Femur (tissue), 1 donor: ENCODE measurements at regions not wholly inside any gene's neighbourhood (a gene's known extent, or its start where the extent isn't known, plus 50 kb on each side); places are given as distances from the start of the nearest gene placed in this dataset.
"Not testable (repeated sequence)": the region's sequence is repeated elsewhere in the genome, so short reads cannot be mapped to it uniquely, and the experiment has no call there.

Experiments
- DNase-seq: peaks from one replicate; pipeline ENCODE4 v3.0.0-alpha.2; 2017

DNA sequence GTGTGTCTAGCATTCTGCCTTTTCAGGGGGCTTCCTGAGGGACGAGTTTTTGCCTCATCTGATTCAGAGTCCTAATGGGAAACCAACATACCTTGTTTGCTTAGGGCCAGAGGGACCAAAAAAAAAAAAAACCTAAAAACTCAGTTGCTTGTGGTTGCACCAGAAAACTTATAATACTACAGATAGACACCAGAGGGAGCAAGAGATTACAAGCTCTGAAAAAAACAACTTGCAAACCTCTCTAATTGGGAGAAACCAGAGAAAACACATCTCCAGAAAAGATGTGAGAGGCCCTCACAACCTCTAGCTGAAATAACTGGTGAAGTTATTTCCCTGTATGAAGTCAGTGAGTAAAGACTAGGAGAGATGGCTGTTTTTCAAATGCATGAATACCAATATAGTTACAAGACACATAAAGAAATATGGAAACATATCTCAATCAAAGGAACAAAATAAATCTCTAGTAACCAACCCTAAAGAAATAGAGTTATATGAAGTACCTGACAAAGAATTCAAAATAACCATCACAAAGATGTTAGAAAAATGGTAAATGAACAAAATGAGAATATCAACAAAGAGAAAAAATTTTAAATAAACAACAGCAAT is 233.7 kb upstream of the NFIA start:
- DNase-seq = no peak

DNA sequence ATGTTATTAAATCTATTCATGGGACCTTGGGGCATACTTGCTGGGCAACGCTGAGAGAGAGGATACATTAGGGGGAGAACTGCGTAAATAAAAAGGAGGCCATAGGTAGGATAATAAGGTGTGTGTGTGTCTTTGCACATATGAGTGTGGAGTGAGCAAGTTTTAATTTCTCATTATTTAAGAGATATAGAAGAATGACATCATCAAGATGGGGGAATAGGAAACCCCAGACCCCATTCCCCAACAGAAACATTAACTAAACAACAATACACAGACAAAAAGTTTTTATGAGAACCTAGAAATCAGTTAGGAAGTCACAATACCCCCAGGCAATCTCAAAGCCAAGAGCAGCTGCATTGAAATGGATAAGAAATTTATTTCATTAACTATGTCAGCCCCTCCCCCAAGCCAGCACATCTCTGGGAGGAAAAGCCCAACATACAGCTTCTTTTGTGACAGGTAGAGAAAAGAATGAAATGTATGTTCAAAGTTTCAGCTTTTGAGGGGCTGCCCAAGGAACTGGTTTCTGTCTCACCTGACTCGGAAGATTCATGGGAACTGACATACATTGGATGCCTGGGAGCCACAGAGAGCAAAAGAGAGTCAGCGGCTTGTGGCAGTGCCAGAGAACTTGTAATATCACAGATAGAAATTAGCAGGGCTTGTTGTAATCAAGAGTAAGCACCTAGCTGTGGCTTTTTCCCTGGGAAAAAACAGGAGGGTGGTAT is 234.3 kb upstream of the NFIA start:
- DNase-seq = no peak

DNA sequence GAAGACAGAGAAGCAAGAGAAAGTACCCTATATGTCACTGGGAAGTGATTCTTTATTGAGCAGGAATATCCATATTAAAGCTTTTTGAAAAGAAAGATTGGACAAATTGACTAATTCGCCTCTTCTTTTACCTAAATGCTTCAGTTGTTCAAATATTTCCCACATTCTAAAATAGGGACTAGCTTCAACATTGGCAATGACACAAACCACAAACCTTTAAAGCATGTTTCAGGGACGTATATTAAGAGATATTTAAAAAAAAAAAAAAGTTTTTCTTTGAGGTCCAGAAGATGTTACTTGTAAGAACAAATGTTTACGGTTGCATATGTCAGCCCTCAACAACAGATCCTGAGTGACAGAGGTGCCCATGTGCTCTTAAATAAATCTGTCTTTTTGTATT is 235.0 kb upstream of the NFIA start:
- DNase-seq = no peak

DNA sequence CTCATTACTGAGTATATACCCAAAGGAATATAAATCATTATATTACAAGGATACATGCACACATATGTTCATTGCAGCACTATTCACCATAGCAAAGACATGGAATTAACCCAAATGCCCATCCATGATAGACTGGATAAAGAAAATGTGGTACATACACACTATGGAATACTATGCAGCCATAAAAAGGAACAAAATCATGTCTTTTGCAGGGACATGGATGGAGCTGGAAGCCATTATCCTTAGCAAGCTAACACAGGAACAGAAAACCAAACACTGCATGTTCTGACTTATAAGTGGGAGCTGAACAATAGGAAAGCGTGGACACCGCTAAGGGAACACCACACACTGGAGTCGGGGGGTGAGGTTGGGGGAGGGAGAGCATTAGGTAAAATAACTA is 236.7 kb upstream of the NFIA start:
- not testable (repeated sequence) for DNase-seq

DNA sequence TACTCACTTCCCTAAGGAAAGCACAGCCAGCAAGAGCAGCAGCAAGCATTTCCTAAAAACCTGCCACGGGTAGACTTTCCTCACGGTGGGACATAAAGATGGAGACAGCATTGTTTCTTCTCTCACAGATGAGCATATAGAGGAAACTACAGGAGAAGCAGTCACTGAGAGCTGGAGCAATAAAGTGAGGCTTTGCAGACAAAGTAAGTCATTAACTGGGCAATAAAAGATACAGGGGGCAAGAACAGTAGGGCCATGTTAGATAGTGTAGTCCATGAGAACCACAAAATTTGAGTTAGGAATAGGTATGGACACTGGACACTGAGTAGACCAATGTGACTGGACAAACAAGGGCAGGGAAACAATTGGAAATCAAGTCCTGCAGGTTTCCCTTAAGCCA is 240.1 kb upstream of the NFIA start:
- DNase-seq = no peak

DNA sequence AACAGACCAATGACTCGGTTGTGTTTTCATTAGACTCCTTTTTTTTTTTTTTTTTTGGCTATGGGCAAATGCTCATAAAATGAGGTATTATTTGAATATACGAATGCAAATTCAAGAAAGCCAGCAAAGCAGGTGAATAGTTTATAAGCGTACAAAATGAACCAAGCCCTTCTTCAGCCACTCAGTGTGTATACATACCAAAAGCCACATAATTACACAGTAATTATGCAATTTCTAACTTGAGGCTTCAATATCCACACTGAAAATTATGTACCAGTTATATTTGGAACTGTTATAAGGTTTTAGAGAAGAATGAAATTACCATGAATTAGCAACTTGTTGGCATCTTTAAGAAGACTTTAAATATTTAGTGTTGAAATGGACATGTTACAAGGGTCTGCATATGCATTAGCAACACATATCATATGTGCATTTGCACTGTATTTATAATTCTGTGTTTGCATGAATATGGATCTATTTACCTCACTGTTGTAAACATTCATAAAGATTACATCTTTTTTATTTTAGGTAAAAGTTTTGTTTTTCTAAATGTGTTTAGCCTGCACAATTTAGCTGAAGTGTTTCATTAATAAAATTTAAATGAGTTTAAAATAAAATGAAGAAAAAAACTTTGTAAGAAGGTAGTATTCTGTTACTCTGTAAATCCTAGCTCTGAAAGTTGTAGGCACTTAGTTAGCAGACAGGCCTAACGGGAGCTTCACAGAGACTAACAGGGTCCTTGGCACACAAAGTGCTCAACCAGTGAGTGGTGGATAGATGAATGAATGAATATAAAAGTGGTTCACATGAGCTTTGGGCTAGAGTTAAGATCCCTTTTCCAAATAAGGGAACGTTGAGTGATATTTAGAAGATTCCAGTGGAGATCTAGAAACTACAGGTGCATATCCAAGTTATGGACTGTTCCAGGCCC is 241.0 kb upstream of the NFIA start:
- no peak for DNase-seq

DNA sequence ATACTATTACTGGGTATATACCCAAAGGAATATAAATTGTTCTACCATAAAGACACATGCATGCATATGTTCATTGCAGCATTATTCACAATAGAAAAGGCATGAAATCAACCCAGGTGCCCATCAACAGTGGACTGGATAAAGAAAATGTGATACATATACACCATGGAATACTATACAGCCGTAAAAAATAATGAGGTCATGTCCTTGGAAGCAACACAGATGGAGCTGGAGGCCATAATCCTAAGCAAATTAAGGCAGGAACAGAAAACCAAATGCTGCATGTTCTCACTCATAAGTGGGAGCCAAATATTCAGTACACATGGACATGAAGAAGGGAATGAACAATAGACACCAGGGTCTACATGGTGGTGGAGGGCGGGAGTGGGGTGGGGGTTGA is 241.9 kb upstream of the NFIA start:
- not testable (repeated sequence) for DNase-seq

DNA sequence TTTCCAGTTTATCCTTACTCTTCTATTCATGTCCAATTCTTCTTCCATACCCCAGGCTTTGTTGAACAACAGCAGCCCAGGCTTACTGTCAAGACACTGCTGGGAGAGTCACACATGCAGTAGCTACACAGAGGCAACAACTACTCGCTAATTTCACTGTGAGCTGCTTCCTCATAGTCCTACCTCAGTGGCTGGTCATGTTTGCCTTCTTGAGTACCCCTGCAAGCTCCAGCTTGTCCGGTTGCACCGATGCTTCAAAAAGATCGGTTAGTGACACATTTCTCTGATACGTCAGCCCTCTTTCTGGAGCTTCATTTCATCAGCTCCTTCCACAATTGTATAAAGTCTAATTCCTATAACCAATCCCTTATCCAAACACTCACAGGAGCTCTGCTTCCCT is 246.7 kb upstream of the NFIA start:
- DNase-seq = no peak

DNA sequence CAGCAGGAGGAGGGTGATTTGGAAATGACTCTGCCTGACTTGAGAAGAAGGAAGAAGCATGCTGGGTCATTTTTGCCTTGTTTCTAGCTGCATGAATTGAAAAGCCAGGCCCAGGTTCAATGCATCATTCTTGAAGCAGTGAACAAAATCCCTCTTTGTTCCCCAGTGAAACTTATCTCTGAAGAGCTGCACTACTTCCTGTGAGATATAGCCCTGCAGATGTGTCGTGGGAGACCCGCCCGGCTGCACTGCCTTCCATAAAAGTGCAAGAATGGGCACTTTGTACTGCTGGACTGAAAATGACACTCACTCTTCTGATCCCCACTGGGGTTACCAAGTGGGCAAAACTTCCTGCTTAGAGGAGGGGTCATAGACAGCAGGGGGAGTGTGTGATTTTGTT is 249.2 kb upstream of the NFIA start:
- peak; percentile 24 for DNase-seq

DNA sequence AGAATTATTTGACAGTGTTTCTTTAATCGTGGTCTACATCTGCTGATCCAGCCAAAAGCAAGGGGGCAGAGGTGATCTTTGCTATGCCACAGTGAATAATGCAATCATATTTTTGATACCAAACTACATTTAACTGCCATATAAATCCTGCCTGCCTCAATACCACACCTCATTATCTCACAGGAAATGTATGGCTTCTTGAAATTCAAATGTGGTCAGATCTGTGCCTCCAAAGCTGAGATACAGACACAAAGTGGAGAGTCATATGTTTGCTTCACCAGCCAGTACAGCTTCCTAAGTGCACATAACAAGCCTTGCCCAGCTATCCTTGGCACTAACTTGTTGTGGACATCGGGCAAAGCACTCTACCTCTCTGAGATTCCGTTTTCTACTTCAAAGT is 250.0 kb upstream of the NFIA start:
- no peak for DNase-seq

DNA sequence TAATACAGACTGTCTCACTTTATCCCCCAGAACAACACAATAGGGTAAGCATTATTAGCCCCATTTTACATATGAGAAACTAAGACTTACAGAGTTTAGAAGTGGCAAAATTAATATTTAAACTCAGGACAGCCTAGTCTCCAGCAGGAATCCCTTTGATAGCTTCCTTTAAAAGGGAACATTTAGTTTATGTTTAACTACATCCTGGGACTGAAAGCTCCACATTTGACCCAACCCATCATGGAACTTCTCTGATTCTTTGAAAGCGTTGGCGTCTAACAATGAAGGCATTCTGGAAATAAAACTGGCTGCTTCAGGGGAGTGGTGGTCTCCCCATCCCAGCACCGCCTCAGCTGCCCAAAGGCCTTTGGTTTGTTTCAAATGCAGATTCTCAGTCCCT is 250.6 kb upstream of the NFIA start:
- no peak for DNase-seq

DNA sequence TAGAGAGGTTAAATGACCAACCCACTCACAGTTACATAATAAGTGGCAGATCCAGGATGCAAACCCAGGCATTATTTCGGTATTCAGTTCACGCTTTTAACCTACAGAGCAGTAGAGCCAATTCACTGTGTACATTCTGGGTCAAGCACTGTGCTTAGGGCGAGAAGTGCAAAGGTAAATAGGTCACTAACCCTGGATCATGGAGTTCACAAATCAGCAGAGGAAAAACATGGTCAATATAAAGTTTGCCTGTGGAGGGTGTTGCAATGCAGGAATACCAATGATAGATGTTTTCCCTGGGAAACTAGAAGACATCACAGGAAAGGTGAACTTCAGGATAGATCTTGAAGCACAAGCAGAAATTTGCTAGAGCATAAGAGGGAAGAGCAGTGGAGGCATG is 253.4 kb upstream of the NFIA start:
- DNase-seq = no peak

DNA sequence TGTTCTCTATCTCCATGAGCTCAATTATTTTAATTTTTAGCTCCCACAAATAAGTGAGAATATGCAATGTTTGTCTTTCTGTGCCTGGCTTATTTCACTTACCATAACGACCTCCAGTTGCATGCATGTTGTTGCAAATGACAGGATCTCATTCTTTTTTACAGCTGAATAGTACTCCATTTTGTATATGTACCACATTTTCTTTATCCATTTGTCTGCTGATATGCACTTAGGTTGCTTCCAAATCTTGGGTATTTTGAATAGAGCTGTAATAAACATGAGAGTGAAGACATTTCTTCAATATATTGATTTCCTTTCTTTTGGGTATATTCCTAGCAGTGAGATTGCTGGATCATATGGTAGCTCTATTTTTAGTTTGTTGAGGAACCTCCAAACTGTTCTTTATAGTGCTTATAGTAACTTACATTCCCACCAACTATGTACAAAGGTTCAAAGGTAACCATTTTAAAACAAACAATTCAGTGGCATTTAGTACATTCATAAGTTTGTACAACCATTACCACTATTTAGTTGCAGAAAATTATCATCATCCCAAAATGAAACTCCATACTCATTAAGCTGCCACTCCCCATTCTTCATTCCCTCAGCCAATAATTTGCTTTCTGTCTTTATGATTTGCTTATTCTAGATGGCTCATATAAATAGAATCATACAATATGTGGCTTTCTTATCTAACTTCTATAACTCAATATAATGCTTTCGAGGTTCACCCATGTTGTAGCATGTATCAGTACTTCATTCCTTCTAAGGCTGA is 255.9 kb upstream of the NFIA start:
- no peak for DNase-seq

DNA sequence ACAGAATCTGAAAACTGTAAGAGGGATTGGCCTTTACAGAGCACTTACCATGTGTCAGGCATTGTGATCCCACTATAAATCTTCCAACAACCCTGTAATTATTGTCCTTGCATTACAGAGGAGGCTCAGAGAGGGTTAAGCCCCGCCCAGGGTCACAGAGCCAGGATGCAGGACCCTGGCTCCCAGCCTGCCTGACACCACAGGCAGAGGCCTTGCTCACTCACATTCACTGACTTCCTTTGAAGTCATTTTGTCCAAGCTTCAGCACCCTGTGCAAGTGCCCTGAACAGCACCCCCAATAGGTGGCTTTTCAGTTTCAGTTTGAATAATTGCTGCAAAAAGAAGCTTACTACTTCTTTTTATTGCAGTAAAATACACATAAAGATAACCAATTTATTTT is 256.8 kb upstream of the NFIA start:
- DNase-seq = peak; percentile 37

DNA sequence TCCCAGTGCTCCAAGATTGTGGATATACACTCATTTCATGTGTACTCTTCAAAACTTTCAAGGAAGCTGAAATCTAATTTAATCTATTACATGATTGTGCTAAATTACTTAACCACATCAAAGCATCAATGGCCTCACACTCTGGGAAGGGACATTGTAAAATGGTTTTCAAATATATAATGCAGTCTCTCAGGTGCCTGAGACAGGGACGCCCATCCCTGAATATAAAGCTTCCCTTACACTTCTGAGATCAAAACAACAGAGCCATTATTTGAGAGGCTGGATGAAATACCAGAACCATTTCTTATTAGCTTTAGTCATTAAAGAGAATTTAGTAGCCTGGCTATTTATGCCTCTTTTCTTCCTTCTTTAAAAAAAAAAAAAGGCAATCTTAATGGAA is 259.2 kb upstream of the NFIA start:
- no peak for DNase-seq

DNA sequence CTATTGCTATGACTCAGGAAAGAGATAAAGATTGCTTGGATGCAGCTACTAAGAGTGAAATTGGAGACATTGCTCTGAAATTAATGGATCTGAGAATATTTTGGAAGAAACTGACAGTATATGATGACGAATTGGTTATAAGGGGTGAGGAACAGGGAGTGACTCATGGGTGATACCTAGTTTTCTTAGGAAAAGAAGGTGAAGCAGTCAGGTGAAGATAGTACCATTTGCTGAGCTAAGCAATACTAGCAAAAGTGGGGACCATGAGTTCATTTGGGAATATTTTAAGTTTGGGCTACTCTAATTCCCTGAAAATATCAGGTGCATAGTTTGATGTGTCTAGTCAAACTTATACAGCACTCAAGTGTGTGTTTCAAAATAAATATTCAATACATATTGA is 260.1 kb upstream of the NFIA start:
- no peak for DNase-seq

DNA sequence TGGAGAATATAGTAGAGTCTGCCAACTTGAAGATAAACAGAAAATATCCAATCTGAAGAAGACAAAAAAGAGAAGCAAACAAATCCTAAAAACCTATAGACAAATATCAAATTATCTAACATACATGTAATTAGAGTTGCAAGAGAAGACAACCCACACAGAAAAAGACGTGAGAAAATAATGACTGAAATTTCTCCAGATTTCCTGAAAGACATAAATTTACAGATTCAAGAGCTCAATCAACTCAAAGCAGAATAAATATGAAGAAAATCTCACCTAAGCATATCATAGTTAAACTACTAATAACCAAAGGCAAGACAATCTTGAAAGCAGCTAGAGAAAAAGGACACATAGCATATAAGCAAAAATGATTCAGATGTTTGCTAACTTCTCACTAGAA is 261.2 kb upstream of the NFIA start:
- no peak for DNase-seq

DNA sequence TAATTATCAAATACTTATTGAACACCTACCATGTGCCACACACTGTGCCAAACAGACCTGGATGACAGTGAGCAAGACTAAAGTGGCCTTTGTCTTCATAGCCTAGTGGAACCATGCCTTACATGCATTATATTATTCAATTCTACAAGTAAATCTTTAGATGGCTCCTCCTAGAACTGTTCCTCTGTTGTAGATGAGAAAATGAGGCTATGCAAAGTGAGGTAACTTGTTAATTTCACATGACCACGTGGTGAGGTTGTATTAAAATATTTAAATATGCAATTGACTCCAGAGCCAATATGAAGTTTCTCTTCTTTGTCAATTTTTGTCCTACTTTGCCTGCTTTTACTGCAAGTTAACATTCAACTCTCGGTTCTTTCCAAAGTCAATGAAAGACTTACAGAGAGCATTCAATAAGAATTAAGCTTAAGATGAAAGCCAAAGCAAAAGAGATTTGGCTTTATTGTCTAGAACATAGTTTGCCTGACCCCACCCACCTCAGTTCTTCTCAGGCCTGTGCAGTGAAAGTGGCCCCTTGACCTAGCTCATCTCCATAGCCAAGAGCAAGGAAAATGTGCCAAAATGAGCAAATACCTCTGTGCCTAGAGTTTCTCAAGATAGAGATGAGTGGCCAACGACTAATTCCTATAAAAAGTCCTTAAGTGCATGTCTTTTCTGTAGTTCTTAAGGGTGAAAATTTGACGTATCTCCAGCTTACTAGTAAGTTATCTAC is 263.2 kb upstream of the NFIA start:
- no peak for DNase-seq

DNA sequence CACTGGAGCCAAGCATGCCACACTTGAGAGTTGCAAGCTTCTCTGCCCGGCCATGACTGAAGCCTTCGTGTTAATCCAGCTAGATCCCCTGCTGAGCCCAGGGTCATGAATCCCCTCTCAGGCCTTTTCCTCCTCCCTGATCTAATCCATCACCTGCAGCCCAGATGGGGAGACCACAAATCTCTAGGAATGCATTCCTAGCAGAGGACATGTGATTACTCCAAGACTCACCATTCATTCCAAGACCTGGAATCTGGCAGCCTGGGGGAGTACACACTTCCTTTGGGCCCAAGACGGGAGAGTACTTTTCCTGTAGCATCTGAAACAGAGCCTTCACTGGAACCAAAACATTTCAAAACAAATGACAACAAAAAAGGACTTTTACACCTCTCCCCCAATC is 269.3 kb upstream of the NFIA start:
- DNase-seq = peak; percentile 22

DNA sequence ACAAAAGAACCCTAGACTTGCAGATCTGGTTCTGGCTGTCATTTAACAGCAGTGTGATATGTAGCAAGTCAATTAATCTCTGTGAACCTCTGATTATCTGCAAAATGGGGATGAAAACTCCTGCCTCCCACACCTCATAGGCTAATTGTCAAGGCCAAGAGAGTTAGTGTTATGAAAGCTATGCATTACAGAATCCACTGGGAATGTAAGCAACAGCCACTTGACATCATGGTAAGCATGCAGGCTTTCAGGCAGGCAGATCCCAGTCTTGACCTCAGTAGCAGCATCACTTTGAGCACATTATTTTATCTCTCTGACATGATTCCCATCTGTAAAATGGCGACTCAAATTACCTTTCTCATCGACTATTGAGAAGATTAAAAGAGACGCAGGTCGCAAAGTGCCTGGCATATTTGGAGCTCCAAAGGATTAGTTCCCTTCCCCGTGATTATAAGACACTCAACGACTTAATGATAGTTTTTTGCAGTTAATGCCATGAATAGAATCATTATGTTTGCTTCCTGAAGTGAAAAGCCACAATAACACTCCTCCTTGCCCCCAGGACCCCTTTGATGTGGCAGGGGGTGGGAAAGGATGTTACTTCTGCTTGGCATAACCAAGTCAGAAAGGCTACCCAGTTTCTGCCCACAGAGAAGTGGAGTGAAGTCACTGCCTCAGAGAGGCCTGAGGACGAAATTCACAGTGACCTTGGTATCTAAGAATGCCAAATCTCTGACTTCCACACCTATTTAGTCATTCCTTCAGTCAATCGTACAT is 273.0 kb upstream of the NFIA start:
- no peak for DNase-seq

DNA sequence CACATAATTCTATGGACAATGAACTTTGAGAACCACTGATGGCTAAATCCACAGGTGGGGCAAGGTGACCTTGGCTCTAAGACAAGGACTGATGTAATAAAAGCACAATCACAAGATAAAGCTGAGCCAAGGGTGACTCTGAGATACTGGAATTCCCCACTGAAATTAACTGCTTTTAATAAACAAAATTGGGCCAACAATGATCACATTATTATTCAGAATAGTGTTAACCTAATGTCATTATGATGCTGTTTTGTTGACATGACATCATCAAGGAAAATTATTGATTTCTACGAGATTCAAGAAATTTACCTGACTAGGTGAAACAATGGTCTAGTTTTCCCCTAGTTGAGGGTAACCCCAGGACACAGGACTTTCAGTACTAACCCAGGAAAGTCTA is 273.7 kb upstream of the NFIA start:
- no peak for DNase-seq

DNA sequence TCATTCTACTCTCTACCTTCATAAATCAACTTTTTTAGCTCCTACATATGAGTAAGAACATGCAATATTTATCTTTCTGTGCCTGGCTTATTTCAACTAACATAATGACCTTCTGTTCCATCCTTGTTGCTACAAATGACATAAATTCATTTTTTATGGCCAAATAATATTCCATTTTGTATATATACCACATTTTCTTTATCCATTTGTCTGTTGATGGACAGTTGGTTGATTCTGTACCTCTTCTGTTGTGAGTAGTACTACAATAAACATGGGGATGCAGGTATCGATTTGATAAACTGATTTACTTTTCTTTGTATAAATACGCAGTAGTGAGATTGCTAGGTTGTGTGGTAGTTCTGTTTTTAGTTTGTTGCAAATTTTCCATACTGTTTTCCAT is 279.5 kb upstream of the NFIA start:
- DNase-seq = no peak
